ENCODE measurements at regions not wholly inside any gene's neighbourhood (a gene's known extent, or its start where the extent isn't known, plus 50 kb on each side); places are given as distances from the start of the nearest gene placed in this dataset.

- TF ChIP-seq CTCF (IDR thresholded peaks at IDR 0.05) (no peak), POLR2A (IDR thresholded peaks at IDR 0.05) (no peak)
These were observed 631.5 kb downstream of the PCDH7 start for GRCh38 chr4:31351695-31352094.
